ENCODE measurements at regions not wholly inside any gene's neighbourhood (a gene's known extent, or its start where the extent isn't known, plus 50 kb on each side); places are given as distances from the start of the nearest gene placed in this dataset.

DNA sequence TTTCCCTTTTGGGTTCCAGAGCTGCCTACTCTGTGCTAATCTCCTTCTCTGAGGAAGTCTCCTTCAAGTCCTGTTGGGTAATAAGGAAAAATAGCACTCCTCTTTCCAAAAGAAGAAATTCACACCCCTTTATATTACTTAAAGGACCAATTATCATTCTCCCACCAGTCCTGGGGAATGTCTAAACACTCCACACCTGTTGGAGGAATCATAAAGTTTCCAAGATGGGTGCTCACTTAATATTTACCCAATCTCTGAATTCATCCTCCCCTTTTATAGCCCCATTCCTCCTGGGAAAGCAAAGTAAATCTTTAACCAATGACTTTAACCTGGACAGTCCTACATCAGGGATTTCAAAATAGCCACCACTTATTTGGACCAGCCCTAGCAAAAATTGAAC lies 873.1 kb downstream of the KCNT2 start:
- TF ChIP-seq POLR2A (IDR thresholded peaks at IDR 0.05), result no peak
- TF ChIP-seq, protein P1, sequence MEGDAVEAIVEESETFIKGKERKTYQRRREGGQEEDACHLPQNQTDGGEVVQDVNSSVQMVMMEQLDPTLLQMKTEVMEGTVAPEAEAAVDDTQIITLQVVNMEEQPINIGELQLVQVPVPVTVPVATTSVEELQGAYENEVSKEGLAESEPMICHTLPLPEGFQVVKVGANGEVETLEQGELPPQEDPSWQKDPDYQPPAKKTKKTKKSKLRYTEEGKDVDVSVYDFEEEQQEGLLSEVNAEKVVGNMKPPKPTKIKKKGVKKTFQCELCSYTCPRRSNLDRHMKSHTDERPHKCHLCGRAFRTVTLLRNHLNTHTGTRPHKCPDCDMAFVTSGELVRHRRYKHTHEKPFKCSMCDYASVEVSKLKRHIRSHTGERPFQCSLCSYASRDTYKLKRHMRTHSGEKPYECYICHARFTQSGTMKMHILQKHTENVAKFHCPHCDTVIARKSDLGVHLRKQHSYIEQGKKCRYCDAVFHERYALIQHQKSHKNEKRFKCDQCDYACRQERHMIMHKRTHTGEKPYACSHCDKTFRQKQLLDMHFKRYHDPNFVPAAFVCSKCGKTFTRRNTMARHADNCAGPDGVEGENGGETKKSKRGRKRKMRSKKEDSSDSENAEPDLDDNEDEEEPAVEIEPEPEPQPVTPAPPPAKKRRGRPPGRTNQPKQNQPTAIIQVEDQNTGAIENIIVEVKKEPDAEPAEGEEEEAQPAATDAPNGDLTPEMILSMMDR (IDR thresholded peaks at IDR 0.05), result no peak
- Histone ChIP-seq H3K4me1 (no peaks in the 10 kb centered on the region), H3K36me3 (no peaks in the 10 kb centered on the region), H3K27ac (no peak overlapping the region), H3K9me3 (no peaks in the 10 kb centered on the region), H3K27me3 (no peaks in the 10 kb centered on the region), H3K4me3 (no peak overlapping the region)
- DNase-seq (no peak), ATAC-seq (no peak)
- intact Hi-C loops (cut with DNase I), result no loop called here

DNA sequence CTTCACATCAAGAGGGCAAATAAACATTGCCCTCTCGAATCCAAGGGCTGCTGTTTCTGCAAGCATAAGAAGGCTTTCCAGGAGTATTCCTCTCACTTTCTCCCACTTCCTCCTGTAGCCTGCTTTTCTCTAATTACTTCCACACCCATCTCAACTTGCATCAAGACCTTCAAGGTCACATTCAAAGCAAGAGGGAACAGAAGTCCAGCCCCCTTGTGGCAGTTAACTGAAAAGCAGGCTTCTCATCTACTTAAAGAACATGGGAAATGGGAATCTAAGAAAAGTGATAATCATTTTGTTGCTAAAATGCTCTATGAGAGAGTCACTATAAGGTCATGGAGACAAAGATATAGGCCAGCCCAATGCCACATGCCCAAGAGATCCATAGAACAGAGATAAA lies 874.4 kb downstream of the KCNT2 start:
- intact Hi-C loops (cut with DNase I), result no loop called here

DNA sequence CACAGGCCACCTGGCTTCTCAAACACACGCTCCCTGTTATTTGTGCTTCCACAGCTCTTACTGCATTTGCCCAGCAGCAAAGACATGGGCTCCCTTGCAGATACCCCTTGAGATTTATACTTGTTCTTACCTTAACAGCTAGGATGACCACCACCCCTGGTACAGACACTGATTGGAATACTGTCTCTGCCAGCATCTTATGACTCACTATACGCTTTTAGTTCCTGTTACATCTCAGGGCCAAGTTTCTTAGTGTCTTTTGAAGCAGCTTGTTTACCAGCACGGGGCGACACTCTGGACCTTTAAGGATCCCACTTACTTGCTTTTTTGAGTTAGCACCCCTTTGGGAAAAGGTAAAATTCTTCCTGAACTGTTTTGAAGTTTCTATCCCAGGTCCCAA lies 874.8 kb downstream of the KCNT2 start:
- Histone ChIP-seq H3K27ac (no peak overlapping the region), H3K4me3 (no peak overlapping the region), H3K36me3 (no peaks in the 10 kb centered on the region), H3K9me3 (no peaks in the 10 kb centered on the region), H3K4me1 (no peaks in the 10 kb centered on the region), H3K27me3 (no peaks in the 10 kb centered on the region)
- TF ChIP-seq POLR2A (IDR thresholded peaks at IDR 0.05), result no peak
- TF ChIP-seq, protein P1 (IDR thresholded peaks at IDR 0.05), result no peak
- 63 to 96% (median 81%) methylated on average over 4 of the region's 4 CpGs for WGBS, 4 donors
- intact Hi-C loops (cut with DNase I), result no loop called here
- ATAC-seq (no peak), DNase-seq (no peak)

More for the DNA sequence above, 874.4 kb downstream of the KCNT2 start:
- Histone ChIP-seq H3K27ac (no peak overlapping the region), H3K9me3 (no peaks in the 10 kb centered on the region), H3K4me1 (no peaks in the 10 kb centered on the region), H3K36me3 (no peaks in the 10 kb centered on the region), H3K27me3 (no peaks in the 10 kb centered on the region), H3K4me3 (no peak overlapping the region)
- ATAC-seq (no peak), DNase-seq (no peak)
- 57 to 81% (median 80%) methylated on average over 1 of the region's 1 CpG for WGBS, 4 donors
- TF ChIP-seq, protein P1 (IDR thresholded peaks at IDR 0.05), result peak in 1 of 12 donors; percentile 17
- TF ChIP-seq POLR2A (IDR thresholded peaks at IDR 0.05), result no peak

DNA sequence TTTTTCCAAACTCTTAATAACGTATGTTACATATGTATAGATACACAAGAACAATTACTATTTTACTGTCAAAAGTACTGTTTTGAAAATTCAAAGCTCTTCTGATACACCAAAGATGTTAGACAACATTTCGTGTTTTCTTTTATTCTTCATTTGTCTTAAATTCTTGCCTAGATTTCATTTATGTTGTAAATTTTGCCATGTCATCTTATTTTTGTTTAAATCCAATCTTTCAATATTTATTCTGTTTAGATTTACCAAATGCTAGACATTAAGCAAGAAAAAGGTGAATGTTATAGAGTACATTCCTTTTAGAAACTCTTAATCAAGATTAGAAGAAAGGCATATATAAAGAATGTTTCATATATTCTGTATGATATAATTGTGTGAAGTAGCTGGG lies 876.9 kb downstream of the KCNT2 start:
- intact Hi-C loops (cut with DNase I), result no loop called here
- no peaks in the 10 kb centered on the region for H3K9me3 ChIP-seq
- DNase-seq (no peak), ATAC-seq (no peak)
- no peaks in the 10 kb centered on the region for H3K36me3 ChIP-seq
- H3K27me3 ChIP-seq, result no peaks in the 10 kb centered on the region
- H3K4me3 ChIP-seq, result no peak overlapping the region
- no peak overlapping the region for H3K27ac ChIP-seq
- H3K4me1 ChIP-seq, result no peaks in the 10 kb centered on the region
- TF ChIP-seq, protein P1 (IDR thresholded peaks at IDR 0.05), result no peak
- no peak for TF ChIP-seq POLR2A (IDR thresholded peaks at IDR 0.05)
- 79 to 82% (median 80%) methylated on average over 2 of the region's 2 CpGs for WGBS, 4 donors

Data from heart left ventricle (tissue), 16 donors.